SU-DHL-6 (cell line): ENCODE measurements at regions not wholly inside any gene's neighbourhood (a gene's known extent, or its start where the extent isn't known, plus 50 kb on each side); places are given as distances from the start of the nearest gene placed in this dataset.

ENCODE experiments used
- H2AFZ ChIP-seq: fragments of 200-600 bp; sonication (generic); 2 replicates; pipeline ENCODE4 v1.6.1; 2014; ENCODE audit warnings: low read depth, mild to moderate bottlenecking, moderate library complexity, mixed read lengths, antibody characterized with exemption, low read length; ENCODE audit not compliant: severe bottlenecking
- H3F3A ChIP-seq: fragments of 200-600 bp; shearing (Covaris generic); 2 replicates; pipeline ENCODE4 v1.6.0; 2016; ENCODE audit warnings: antibody characterized with exemption, mild to moderate bottlenecking; ENCODE audit not compliant: insufficient read depth
- H3K27ac ChIP-seq: fragments of 200-600 bp; sonication (generic); 2 replicates; pipeline ENCODE4 v1.5.1; 2016; ENCODE audit warnings: low read depth, mild to moderate bottlenecking, low read length, moderate library complexity, mixed read lengths
- H3K27me3 ChIP-seq: fragments of 200-600 bp; sonication (generic), shearing (Covaris generic); 2 replicates; pipeline ENCODE4 v1.6.0; 2014; ENCODE audit warnings: mild to moderate bottlenecking, low read length
- H3K36me3 ChIP-seq: fragments of 200-600 bp; sonication (generic); 2 replicates; pipeline ENCODE4 v1.6.1; 2014; ENCODE audit warnings: mild to moderate bottlenecking, low read length, mixed read lengths
- H3K4me2 ChIP-seq: fragments of 300-600, 200-600 bp; shearing (Covaris generic), sonication (generic); 2 replicates; pipeline ENCODE4 v1.6.0; 2014; ENCODE audit warnings: low read length, low read depth, mild to moderate bottlenecking; ENCODE audit not compliant: poor library complexity, severe bottlenecking
- H3K4me3 ChIP-seq: fragments of 200-600 bp; sonication (generic); 2 replicates; pipeline ENCODE4 v1.5.1; 2014; ENCODE audit warnings: antibody characterized with exemption, low read length, mild to moderate bottlenecking, mixed read lengths; ENCODE audit not compliant: insufficient read depth, poor library complexity, severe bottlenecking
- H3K79me2 ChIP-seq: fragments of 200-600 bp; sonication (generic); 2 replicates; pipeline ENCODE4 v1.6.1; 2014; ENCODE audit warnings: mild to moderate bottlenecking, low read length, moderate library complexity; ENCODE audit not compliant: insufficient read depth
- H3K9ac ChIP-seq: fragments of 200-600 bp; sonication (generic); 2 replicates; pipeline ENCODE4 v1.7.0; 2014; ENCODE audit warnings: mild to moderate bottlenecking, low read length
- H3K9me2 ChIP-seq: fragments of 200-600 bp; sonication (generic); replicated peaks from 2 replicates; pipeline ENCODE4 v1.6.1; 2014; ENCODE audit warnings: low read length; ENCODE audit not compliant: insufficient read depth
- H3K9me3 ChIP-seq: fragments of 200-600 bp; sonication (generic); 2 replicates; pipeline ENCODE4 v1.6.1; 2014; ENCODE audit warnings: low read length, mixed read lengths; ENCODE audit not compliant: insufficient read depth
- H4K20me1 ChIP-seq: fragments of 200-600 bp; sonication (generic); 2 replicates; pipeline ENCODE4 v1.6.1; 2014; ENCODE audit warnings: low read depth, mild to moderate bottlenecking, antibody characterized with exemption, low read length, moderate library complexity, mixed read lengths
- CTCF ChIP-seq: fragments of 200-600 bp; sonication (generic); IDR thresholded peaks from one replicate; pipeline ENCODE4 v1.5.1; 2017; ENCODE audit warnings: antibody characterized with exemption, mild to moderate bottlenecking, low read length, moderate library complexity; ENCODE audit not compliant: insufficient read depth, poor library complexity, severe bottlenecking
- EZH2phosphoT487 ChIP-seq: fragments of 200-600 bp; sonication (generic), shearing (Covaris generic); conservative IDR thresholded peaks from 2 replicates; pipeline ENCODE4 v1.6.1; 2018; ENCODE audit warnings: mild to moderate bottlenecking, antibody characterized with exemption, low read length, moderate library complexity, mixed read lengths

- no peak for TF ChIP-seq CTCF
- TF ChIP-seq EZH2phosphoT487 = no peak
- no peaks in the 10 kb centered on the region for H3K9me2 ChIP-seq
Observed at GRCh38 chr16:64882078-64882784, 239.6 kb downstream of the CDH11 start.

GRCh38 chr16:64880994-64881393, 240.9 kb downstream of the CDH11 start:
- Histone ChIP-seq H2AFZ (no peak overlapping the region), H3K4me2 (no peak overlapping the region)
- TF ChIP-seq CTCF (no peak), EZH2phosphoT487 (no peak)

More at GRCh38 chr16:64882078-64882784, 239.6 kb downstream of the CDH11 start:
- no peak overlapping the region for H3K9ac ChIP-seq
- no peaks in the 10 kb centered on the region for H3F3A ChIP-seq
- H4K20me1 ChIP-seq = no peaks in the 10 kb centered on the region
- H3K79me2 ChIP-seq = no peaks in the 10 kb centered on the region
- no peak overlapping the region for H3K27ac ChIP-seq
- no peak overlapping the region for H2AFZ ChIP-seq
- H3K27me3 ChIP-seq = no peaks in the 10 kb centered on the region
- no peaks in the 10 kb centered on the region for H3K36me3 ChIP-seq
- H3K9me3 ChIP-seq = no peaks in the 10 kb centered on the region
- no peak overlapping the region for H3K4me2 ChIP-seq
- no peak overlapping the region for H3K4me3 ChIP-seq

GRCh38 chr16:64880006-64880405, 241.9 kb downstream of the CDH11 start:
- Histone ChIP-seq H3K9me3 (no peaks in the 10 kb centered on the region), H4K20me1 (no peaks in the 10 kb centered on the region), H3K36me3 (no peaks in the 10 kb centered on the region), H3F3A (no peaks in the 10 kb centered on the region), H3K4me2 (no peak overlapping the region), H3K9me2 (no peaks in the 10 kb centered on the region), H3K27me3 (no peaks in the 10 kb centered on the region), H2AFZ (no peak overlapping the region), H3K27ac (no peak overlapping the region), H3K9ac (no peak overlapping the region), H3K79me2 (no peaks in the 10 kb centered on the region), H3K4me3 (no peak overlapping the region)
- no peak for TF ChIP-seq CTCF
- TF ChIP-seq EZH2phosphoT487 = no peak

More at GRCh38 chr16:64880994-64881393, 240.9 kb downstream of the CDH11 start:
- Histone ChIP-seq H4K20me1 (no peaks in the 10 kb centered on the region), H3K9me2 (no peaks in the 10 kb centered on the region), H3K27ac (no peak overlapping the region), H3F3A (no peaks in the 10 kb centered on the region), H3K9ac (no peak overlapping the region), H3K4me3 (no peak overlapping the region), H3K36me3 (no peaks in the 10 kb centered on the region), H3K9me3 (no peaks in the 10 kb centered on the region), H3K79me2 (no peaks in the 10 kb centered on the region), H3K27me3 (no peaks in the 10 kb centered on the region)
